ENCODE measurements at regions not wholly inside any gene's neighbourhood (a gene's known extent, or its start where the extent isn't known, plus 50 kb on each side); places are given as distances from the start of the nearest gene placed in this dataset.

DNA sequence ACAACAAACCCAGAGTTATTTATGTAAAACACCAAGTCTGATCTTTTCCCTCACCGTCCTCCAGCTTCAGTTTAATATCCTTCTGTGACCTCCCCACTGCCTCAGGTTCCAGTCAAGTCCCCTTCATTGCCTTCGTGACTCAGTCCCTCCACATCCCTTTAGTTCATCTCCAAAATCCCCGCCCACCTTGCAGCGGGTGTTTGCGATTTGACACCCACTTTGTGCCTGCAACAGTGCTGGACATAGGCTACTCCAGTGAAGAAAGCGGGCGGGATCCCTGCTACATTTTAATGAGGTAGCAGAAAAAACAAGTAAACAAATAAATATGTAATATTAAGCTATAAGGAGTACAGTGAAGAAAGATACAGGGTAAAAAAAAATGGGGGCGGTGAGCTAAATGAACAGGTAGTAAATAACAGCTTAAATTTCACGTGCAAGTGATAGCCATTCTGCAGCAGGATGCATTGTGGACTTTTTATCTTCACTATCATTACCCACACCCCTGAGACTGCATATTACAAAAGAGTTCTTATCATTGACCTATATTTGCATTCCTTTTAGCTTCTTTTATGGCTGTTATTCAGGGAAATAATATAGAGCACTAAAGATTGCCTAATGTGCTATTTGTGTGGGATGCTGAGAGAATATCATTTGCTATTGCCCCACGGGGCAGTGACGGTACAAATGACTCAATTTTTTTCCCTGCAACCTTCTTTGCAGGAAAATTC lies 222.8 kb upstream of the NUDT4 start:
- no peak overlapping the region for H3K4me3 ChIP-seq (ENCODE audit: low read depth, low read length)
- DNase-seq (ENCODE audit: low read depth), result no peak
- TF ChIP-seq, protein P1, sequence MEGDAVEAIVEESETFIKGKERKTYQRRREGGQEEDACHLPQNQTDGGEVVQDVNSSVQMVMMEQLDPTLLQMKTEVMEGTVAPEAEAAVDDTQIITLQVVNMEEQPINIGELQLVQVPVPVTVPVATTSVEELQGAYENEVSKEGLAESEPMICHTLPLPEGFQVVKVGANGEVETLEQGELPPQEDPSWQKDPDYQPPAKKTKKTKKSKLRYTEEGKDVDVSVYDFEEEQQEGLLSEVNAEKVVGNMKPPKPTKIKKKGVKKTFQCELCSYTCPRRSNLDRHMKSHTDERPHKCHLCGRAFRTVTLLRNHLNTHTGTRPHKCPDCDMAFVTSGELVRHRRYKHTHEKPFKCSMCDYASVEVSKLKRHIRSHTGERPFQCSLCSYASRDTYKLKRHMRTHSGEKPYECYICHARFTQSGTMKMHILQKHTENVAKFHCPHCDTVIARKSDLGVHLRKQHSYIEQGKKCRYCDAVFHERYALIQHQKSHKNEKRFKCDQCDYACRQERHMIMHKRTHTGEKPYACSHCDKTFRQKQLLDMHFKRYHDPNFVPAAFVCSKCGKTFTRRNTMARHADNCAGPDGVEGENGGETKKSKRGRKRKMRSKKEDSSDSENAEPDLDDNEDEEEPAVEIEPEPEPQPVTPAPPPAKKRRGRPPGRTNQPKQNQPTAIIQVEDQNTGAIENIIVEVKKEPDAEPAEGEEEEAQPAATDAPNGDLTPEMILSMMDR (IDR thresholded peaks at IDR 0.05; ENCODE audit: low read depth, low read length, missing control alignments), result no peak
- in situ Hi-C loops (cut with HindIII; ENCODE audit: low sequenced_read_pairs), result no loop called here

- H3K4me3 ChIP-seq (ENCODE audit: low read depth, low read length), result no peak overlapping the region
- no peak for DNase-seq (ENCODE audit: low read depth)
- in situ Hi-C loops (cut with HindIII; ENCODE audit: low sequenced_read_pairs), result no loop called here
- TF ChIP-seq, protein P1 (IDR thresholded peaks at IDR 0.05; ENCODE audit: low read depth, low read length, missing control alignments), result no peak
Measured at GRCh38 chr12:93156086-93156716, 221.5 kb upstream of the NUDT4 start.

GRCh38 chr12:93157279-93157678 lies 220.4 kb upstream of the NUDT4 start:
- in situ Hi-C loops (cut with HindIII; ENCODE audit: low sequenced_read_pairs), result no loop called here
- TF ChIP-seq, protein P1 (IDR thresholded peaks at IDR 0.05; ENCODE audit: low read depth, low read length, missing control alignments), result no peak
- H3K4me3 ChIP-seq (ENCODE audit: low read depth, low read length), result no peak overlapping the region
- DNase-seq (ENCODE audit: low read depth), result no peak

GRCh38 chr12:93158065-93158843 lies 219.5 kb upstream of the NUDT4 start:
- no peak for DNase-seq (ENCODE audit: low read depth)
- H3K4me3 ChIP-seq (ENCODE audit: low read depth, low read length), result no peak overlapping the region
- TF ChIP-seq, protein P1 (IDR thresholded peaks at IDR 0.05; ENCODE audit: low read depth, low read length, missing control alignments), result no peak
- in situ Hi-C loops (cut with HindIII; ENCODE audit: low sequenced_read_pairs), result no loop called here

DNA sequence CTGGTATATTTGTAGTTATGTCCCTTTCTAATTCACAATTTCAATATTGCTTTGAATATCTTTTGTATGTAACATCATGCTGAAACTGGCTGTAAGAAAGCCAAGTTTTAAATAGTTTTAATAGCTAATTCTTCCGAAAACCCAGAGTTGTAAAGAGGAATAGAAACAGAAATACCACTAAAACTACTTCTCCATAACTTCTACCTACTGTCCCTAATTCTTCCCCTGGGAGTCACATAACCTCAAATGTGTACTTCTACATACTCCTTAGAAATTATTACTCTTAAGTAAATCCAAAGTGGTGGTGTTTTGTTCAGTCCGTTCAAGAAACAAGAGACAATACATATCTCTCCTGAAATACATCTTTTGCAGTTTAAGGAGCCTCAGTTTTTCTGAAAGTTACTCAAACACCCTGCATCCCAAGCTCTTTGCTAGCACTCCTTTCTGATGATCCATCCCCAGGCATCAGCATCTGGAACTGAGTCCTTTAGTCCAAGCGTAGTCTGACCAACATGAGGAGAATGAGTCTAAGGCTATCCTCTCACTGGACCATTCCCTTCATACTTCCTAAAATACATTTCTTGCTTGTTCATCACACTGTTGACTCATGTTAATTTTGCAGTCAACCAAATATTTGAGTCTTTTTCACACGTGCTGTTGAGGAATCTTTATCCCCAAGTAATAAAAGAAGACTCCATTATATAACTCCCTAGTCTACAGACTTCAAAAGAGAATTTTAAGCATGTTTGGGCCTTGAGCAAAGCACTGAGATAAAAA lies 214.3 kb upstream of the NUDT4 start:
- DNase-seq (ENCODE audit: low read depth), result no peak
- TF ChIP-seq, protein P1 (IDR thresholded peaks at IDR 0.05; ENCODE audit: low read depth, low read length, missing control alignments), result no peak
- H3K4me3 ChIP-seq (ENCODE audit: low read depth, low read length), result no peak overlapping the region
- in situ Hi-C loops (cut with HindIII; ENCODE audit: low sequenced_read_pairs), result no loop called here

Data from astrocyte of the cerebellum (primary cell).